ENCODE measurements at regions not wholly inside any gene's neighbourhood (a gene's known extent, or its start where the extent isn't known, plus 50 kb on each side); places are given as distances from the start of the nearest gene placed in this dataset.

DNA sequence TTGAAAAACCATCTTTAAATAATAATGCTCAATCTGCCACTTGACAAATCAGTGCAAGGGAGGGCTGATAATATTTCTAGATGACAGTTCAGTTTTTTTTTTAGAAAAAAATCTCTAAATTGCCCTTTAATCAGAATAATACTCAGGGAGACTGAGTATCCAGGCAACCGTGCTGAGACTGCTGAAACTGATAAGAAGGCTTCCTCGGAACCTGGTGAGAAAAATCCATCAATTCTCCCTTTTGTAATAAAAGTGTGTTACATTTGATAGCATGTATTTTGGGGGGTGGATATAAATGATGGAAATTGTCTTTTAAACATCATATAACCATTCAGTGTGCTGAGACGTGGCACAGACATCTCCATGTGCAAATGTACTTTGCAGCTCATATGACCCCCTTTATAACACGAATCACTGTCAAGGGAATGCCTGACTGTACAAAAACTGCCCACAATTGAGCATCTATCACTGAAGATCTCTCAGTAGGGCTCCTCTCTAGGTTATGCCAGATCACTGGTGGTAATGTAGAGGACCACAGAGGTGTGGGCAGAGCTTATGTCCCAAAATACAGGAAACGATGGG lies 491.1 kb upstream of the ADARB2 start:
- no peak for TF ChIP-seq EZH2phosphoT487 (IDR thresholded peaks at IDR 0.05)
- TF ChIP-seq EZH2 (IDR thresholded peaks at IDR 0.05): no peak
- TF ChIP-seq, protein P1, sequence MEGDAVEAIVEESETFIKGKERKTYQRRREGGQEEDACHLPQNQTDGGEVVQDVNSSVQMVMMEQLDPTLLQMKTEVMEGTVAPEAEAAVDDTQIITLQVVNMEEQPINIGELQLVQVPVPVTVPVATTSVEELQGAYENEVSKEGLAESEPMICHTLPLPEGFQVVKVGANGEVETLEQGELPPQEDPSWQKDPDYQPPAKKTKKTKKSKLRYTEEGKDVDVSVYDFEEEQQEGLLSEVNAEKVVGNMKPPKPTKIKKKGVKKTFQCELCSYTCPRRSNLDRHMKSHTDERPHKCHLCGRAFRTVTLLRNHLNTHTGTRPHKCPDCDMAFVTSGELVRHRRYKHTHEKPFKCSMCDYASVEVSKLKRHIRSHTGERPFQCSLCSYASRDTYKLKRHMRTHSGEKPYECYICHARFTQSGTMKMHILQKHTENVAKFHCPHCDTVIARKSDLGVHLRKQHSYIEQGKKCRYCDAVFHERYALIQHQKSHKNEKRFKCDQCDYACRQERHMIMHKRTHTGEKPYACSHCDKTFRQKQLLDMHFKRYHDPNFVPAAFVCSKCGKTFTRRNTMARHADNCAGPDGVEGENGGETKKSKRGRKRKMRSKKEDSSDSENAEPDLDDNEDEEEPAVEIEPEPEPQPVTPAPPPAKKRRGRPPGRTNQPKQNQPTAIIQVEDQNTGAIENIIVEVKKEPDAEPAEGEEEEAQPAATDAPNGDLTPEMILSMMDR (IDR thresholded peaks at IDR 0.05): no peak
- H3K27ac Mint-ChIP-seq: no peak overlapping the region
- no peak for DNase-seq (ENCODE audit: low spot score)
- Histone ChIP-seq H4K20me1 (ENCODE audit: low read depth) (no peaks in the 10 kb centered on the region), H3K27me3 (no peaks in the 10 kb centered on the region), H3K4me3 (no peak overlapping the region), H3K4me1 (no peaks in the 10 kb centered on the region), H3K9ac (no peak overlapping the region), H3K36me3 (no peaks in the 10 kb centered on the region), H3K27ac (no peak overlapping the region), H2AFZ (replicated peaks) (no peak overlapping the region), H3F3A (ENCODE audit: low read depth) (no peaks in the 10 kb centered on the region), H3K4me2 (no peak overlapping the region), H3K9me3 (ENCODE audit: low read depth) (no peaks in the 10 kb centered on the region), H3K79me2 (ENCODE audit: low read depth) (no peaks in the 10 kb centered on the region)
- H3K27me3 Mint-ChIP-seq (ENCODE audit: insufficient read depth, low read depth): peaks cover 4% of the 10 kb centered on the region
- no peaks in the 10 kb centered on the region for H3K36me3 Mint-ChIP-seq
- no peaks in the 10 kb centered on the region for H3K9me3 Mint-ChIP-seq
- no peaks in the 10 kb centered on the region for H3K4me1 Mint-ChIP-seq
- H3K4me3 Mint-ChIP-seq: no peak overlapping the region

DNA sequence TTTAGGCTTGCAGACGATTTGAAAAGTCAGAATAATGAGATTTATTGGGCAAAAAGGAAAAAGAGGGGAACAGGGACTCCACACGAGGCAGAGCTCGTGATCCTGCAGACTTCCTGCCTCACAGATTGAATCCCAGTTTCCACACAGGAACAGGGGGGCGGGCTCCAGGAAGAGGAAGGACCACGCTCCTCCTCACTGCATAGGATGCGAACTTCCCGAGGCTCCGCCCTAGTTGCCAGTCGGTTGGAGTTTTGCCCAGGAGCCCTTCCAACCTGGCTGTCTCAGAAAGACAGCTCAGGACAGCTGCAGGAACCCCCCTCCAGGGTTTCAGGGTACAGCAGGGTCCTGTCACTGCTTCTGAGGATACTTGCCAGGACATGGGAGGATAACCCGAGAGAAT lies 488.3 kb upstream of the ADARB2 start:
- no peaks in the 10 kb centered on the region for H3K27me3 ChIP-seq
- no peak overlapping the region for H3K4me2 ChIP-seq
- Mint-ChIP-seq H3K9me3 (no peaks in the 10 kb centered on the region), H3K27me3 (ENCODE audit: insufficient read depth, low read depth) (peaks cover 4% of the 10 kb centered on the region), H3K36me3 (no peaks in the 10 kb centered on the region), H3K4me1 (no peaks in the 10 kb centered on the region), H3K27ac (no peak overlapping the region), H3K4me3 (no peak overlapping the region)
- no peaks in the 10 kb centered on the region for H4K20me1 ChIP-seq (ENCODE audit: low read depth)
- TF ChIP-seq EZH2 (IDR thresholded peaks at IDR 0.05): no peak
- TF ChIP-seq, protein P1 (IDR thresholded peaks at IDR 0.05): no peak
- TF ChIP-seq EZH2phosphoT487 (IDR thresholded peaks at IDR 0.05): no peak
- no peak overlapping the region for H3K4me3 ChIP-seq
- no peak overlapping the region for H2AFZ ChIP-seq (replicated peaks)
- no peaks in the 10 kb centered on the region for H3K4me1 ChIP-seq
- no peaks in the 10 kb centered on the region for H3F3A ChIP-seq (ENCODE audit: low read depth)
- H3K27ac ChIP-seq: no peak overlapping the region
- no peaks in the 10 kb centered on the region for H3K36me3 ChIP-seq
- H3K9me3 ChIP-seq (ENCODE audit: low read depth): no peaks in the 10 kb centered on the region
- H3K9ac ChIP-seq: no peak overlapping the region
- H3K79me2 ChIP-seq (ENCODE audit: low read depth): no peaks in the 10 kb centered on the region
- no peak for DNase-seq (ENCODE audit: low spot score)

DNA sequence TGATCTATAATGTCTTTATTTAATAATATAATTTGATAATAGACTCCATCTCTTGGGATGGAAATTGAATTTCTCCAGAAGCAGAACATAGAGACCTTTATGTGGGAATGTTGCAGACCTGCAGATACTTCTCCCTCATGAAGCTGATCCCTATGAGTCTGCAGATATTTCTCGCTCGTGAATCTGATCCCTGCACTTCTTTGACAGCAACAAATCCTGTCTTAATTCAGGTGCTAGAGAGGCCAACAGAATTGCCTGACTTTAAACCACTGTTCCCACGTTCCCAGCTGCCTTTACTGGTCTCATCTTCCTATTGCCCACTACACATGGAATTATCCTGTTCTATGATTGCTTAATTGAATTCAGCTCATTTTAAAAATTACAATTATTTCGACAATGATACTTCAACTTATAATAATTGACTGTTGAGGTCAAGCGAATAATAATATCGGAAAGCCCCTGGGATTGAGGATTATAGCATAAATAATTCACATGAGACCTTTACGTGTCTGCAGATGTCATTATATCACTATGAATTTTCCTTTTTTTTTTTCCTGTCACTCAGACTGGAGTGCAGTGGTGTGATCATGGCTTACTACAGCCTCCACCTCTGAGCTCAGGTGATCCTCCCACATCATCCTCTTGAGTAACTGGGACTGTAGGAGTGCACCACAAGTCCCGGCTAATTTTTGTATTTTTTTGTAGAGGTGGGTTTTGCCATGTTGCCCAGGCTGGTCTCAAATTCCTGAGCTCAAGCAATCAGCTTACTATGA lies 486.4 kb upstream of the ADARB2 start:
- Mint-ChIP-seq H3K27me3 (ENCODE audit: insufficient read depth, low read depth) (peaks cover 4% of the 10 kb centered on the region), H3K36me3 (no peaks in the 10 kb centered on the region), H3K4me1 (no peaks in the 10 kb centered on the region), H3K9me3 (no peaks in the 10 kb centered on the region), H3K4me3 (no peak overlapping the region), H3K27ac (peak overlapping the region; percentile 36)
- Histone ChIP-seq H3K4me3 (no peak overlapping the region), H4K20me1 (ENCODE audit: low read depth) (no peaks in the 10 kb centered on the region), H3K27ac (no peak overlapping the region), H3F3A (ENCODE audit: low read depth) (no peaks in the 10 kb centered on the region), H3K27me3 (no peaks in the 10 kb centered on the region), H3K4me2 (no peak overlapping the region), H3K36me3 (no peaks in the 10 kb centered on the region), H3K9me3 (ENCODE audit: low read depth) (no peaks in the 10 kb centered on the region), H3K4me1 (no peaks in the 10 kb centered on the region), H3K79me2 (ENCODE audit: low read depth) (no peaks in the 10 kb centered on the region), H3K9ac (no peak overlapping the region), H2AFZ (replicated peaks) (no peak overlapping the region)
- no peak for DNase-seq (ENCODE audit: low spot score)
- no peak for TF ChIP-seq EZH2 (IDR thresholded peaks at IDR 0.05)
- TF ChIP-seq, protein P1 (IDR thresholded peaks at IDR 0.05): no peak
- no peak for TF ChIP-seq EZH2phosphoT487 (IDR thresholded peaks at IDR 0.05)
